HG03066 (cell line): ENCODE measurements at regions not wholly inside any gene's neighbourhood (a gene's known extent, or its start where the extent isn't known, plus 50 kb on each side); places are given as distances from the start of the nearest gene placed in this dataset.
"Not testable (repeated sequence)": the region's sequence is repeated elsewhere in the genome, so short reads cannot be mapped to it uniquely, and the experiment has no call there.

Experiments
- ATAC-seq: cut with Tn5 transposase; IDR thresholded peaks from one replicate; pipeline ENCODE4 v1.9.1; 2021; ENCODE audit warnings: low read depth; ENCODE audit not compliant: unreplicated experiment

DNA sequence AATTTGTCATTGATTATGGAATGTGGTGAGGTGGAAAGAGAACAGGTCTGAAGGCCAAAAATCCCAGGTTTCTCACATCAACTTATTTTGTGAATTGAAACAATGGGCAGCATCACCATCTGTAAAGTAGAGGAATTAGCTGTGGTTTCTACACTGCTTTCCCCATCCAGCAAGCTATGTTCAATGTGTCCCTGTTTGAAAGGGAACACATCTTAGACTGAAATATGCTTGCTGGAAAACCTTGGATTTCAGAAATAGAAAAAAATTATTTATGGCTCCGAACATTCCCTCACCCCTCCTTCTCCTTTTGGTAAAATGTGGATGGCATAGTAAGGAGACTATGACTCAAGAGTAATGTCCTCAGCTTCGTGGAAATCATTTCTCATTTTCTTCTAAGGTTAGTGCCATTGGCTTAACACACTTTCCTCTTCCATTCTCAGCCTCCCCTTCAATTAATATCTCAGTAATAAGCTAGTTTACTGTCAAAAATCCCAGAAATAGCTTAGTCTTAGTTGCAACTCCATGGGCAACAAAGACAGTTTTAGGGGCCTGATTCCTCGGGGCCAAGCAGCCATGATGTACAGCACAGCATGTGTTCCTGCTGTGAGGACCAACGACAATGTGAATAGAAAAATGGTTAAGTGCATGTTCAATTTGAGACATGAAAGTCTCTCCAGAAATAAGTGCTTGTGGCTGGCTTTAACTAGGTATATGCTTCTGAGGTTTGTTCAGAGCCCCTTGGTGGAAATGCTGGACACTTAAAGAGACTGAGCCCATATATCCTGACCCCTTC is 205.8 kb upstream of the SLC38A2 start:
- ATAC-seq: no peak

DNA sequence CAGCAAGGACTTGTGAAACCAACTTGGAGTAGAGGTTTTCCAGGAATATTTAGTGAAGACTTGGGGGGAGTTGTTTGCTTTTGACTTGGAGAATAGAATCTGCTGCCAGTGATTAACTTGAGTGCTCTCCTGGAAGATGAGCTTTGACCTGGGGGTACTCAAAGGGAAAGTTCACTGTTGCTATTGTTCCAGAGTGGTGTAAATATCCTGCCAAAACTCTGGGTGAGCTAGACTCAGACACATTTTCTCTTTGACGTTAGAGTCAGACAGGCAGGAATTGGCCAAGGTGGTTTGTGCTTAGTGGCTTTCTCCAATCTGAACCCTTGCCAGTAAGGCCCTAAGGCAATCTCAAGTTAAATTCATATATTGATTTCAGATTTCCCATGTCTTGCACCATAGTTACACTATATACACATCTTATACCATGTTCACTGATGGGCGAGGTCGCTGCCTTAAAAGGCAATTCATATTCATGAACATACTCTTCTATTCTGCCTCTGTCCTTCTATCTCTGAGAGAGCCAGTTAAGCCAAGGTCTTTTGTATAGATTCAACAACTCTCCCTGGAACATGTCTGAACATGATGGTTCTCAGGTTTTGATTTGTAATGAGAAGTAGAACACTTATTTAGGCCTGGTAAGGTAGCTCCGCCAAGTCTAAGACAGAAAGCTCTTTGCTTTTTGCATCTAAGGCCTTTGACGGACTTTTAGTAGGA is 204.6 kb upstream of the SLC38A2 start:
- ATAC-seq: no peak

DNA sequence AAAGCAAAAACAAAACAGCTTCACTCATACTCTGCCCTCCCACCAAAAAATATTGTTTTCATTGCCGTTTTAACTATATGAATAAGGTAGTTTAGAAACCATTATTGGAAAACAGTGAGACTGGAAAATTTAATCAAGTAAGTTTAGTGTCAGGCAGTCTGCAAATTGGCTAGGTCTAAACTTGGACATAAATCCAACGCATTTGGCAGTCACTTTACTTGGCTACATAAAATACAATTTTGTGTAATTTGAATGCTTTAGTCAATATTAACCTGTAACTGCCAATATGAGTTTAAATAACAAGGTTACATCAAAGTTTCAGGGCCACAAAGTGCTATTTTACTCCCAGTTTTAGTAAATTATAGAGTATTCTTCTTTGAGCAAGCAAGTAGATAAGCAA is 202.3 kb upstream of the SLC38A2 start:
- no peak for ATAC-seq

DNA sequence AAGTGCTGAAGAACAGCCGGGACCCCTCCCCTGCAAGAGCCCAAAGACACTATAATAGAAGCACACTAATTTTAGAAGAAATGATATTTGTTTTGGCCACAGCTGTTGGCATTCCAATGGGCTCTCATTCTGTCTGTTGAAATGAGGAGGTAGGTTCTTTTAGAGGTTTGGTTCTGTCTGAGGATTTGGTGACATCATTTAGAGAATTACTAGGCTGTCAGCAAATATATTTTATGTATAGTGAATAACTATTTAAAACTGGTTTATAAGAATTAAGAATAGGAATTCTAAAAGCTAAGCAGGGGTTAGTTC is 200.7 kb upstream of the SLC38A2 start:
- no peak for ATAC-seq

DNA sequence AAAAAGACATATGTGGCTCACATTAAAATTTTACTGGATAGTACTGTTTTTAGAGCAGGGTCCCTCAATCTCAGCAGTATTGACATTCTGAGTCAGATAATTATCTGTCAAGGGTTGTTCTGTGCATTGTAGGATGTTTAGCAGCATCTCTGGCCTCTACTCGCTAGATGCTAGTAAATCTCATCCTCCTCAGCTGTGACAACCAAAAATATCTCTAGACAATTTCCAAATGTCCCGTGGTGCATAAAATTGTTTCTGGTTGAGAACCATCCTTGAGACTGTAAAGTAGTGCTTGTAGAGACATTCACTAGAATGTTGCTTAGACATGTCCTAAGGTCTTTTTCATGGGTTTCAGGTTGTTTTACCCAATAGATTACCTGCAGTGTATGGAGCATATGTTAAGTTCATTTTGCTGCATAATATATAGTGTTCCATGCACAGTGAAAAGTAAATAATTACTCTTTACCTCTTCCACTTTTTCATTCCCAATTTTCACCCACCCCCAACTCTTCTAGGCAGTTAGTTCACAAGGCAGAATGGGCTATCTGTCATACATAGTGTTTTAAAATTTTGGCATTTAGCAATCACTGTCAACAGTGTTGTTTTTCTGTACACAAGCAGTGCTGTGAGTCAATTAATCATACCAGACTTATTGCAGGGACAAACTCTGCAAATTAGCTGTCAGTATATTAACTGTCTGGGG is 200.2 kb upstream of the SLC38A2 start:
- no peak for ATAC-seq

DNA sequence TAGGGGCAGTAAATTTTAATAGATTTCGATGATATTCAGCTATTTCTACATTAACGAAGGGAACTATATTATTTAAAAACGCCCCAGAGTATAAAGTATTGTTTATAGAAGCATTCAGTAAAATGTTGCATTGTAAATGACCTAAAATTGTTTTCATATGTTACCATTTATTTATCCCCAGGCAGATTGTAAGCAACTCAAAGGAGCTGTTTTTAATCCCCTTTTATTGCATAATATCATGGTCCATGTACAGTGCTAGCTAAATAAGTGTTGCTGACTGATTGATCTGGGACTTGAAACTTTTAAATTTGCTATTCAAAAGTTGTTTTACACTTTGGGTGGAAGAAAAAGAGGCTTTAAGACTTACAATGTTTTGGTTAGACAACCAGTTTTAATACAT is 199.0 kb upstream of the SLC38A2 start:
- no peak for ATAC-seq

DNA sequence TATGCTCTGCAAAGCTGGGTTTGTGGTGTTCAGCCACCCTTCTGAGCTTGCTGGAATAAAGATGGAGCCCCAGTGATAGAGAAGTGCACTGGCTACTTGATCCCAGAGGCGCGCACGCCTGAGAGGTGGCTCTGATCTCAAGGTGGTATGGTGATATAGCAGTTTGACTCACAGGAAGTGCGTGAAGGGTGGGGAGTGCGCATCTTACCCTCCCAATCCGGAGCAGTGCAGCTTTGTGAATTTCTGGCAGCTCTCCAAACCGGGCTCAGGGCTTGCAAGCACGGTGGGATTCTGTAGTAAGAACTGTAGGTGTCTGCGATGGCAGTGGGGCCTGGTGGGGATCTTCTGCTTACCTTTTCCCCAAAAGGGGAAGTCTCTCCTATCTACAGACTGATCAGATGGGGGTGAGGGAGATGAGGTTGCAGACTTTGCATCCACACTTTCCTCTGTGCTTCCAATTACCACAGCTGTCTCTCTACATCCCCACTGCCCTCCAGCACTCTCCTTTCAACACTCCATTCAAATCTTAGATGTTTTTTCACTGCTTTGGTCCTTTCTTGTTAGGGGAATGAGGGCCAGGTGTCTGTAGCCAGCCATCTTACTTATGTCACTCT is 197.4 kb upstream of the SLC38A2 start:
- ATAC-seq: no peak

DNA sequence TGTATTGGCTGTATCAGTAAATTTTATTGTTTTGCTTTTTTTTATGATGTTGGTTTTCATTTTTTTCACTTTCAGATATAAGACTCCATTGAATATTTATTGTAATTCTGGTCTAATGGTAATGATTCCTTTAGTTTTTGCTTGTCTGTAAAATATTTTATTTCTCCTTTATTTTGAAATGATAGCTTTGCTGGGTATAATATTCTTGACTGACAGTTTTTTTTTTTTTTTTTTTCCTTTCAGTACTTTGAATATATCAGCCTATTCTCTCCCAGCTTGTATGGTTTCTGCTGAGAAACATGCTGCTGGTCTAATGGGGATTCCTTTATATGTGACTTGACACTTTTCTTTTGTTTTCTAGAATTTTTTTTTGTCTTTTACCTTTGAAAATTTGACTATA is 195.1 kb upstream of the SLC38A2 start:
- no peak for ATAC-seq

DNA sequence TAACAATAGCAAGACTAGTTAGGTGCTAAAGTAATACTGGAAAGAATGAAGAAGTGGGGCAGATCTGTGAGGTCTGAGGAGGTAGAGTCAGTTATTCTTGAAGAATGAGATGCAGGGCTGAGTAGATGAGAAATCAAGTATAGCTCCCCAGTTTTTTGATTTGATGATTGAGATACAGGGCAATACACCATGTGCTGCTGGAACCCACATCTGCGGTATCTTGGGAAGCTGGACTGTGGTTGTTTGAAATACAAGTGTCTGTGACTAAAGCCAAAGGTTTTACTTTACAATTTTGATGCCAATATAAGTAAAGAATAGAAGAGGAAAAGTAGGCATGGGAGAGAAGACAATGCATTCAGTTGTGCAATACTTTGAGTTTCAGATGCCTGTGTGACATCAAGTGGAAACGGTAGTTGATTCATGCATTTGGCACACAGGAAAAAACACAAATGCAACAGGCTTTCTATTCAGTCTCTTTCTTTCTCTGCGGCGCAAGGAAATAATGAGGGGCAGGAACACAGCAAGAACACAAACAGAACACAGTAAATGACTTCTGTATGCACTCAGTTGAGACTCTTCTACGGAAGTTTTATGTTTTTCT is 190.2 kb upstream of the SLC38A2 start:
- ATAC-seq: no peak

DNA sequence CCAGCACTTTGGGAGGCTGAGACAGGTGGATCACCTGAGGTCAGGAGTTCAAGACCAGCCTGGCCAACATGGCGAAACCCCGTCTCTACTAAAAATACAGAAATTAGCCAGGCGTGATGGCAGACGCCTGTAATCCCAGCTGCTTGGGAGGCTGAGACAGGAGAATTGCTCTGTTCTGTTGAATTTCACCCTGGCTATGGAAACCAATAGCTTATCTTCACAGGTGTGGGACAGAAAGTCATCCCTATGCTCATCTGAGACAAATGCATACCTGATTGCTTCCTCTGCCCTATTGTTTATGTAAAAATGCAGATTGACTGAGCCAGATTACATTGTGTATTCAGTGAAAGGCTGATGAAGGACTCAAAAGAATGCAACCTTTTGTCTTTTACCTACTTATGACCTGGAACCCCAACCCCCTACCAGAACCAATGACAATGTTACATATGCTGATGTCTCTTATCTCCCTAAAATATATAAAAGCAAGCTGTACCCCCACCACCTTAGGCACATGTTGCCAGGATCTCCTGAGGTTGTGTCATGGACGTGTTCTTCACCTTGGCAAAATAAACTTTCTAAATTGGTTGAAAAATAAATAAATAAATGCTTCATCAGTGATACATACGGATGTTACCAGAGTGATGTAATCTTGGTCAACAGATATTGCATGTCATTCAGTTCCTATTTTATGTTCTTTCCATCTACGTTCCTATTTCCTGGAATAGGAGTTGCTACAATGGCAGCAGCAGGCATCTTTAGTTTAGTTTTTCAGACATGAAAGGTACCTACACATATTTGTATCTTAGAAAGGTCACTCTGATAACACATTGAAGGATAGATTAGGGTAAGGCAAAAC is 189.4 kb upstream of the SLC38A2 start:
- not testable (repeated sequence) for ATAC-seq

DNA sequence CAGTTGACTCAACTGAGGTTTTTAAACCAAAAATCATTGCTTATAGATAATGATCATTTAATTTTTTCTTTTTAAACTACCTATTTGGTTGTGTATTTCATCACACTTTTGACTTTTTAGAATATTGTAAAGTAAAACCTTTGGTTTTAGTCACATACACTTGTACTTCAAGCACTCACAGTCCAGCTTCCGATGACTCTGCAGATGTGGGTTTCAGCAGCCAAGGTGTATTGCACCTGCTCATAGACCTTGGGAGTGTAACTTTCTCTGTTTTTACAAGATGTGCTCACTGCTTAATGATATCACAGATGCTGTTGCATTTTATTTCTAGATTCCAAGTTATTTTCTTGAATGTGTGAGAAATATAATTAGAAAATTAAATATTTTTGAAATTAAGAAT is 188.3 kb upstream of the SLC38A2 start:
- no peak for ATAC-seq

DNA sequence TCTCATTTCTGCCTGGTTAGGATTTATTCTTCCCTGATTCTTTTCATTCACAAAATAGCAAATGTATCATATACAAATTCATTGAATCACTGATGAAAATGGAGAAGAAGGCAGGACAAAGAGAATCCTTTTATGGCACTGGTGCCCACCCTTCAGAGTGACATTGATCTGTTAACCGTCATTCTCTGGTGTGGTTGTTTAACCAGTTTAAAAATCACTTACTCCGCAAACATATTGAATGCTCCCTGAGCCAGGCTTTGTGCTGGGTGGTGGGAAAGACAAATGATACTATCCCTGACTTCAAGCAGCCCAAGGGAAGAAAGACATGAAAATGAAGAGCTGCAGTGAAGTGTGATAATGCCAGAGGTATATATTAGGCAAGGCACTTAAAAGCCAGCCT is 187.5 kb upstream of the SLC38A2 start:
- ATAC-seq: no peak

DNA sequence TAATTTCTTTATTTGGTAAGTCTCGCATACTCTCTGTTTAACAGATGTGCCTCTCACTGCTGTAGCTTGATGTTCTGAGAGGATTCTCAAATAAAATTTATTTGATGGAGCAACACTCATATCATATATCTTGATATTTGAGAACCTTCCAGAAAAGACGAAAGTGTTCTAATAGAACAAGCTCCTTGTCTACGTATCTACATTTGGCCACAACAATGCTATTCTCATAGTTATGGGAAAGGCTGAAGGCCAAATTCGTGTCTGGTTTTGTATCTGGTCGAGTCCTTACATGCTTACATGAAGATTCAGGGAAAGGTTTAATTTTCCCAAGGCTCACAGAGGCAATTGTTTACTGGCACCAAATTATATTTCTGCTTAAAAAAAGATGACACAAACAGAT is 186.7 kb upstream of the SLC38A2 start:
- no peak for ATAC-seq

DNA sequence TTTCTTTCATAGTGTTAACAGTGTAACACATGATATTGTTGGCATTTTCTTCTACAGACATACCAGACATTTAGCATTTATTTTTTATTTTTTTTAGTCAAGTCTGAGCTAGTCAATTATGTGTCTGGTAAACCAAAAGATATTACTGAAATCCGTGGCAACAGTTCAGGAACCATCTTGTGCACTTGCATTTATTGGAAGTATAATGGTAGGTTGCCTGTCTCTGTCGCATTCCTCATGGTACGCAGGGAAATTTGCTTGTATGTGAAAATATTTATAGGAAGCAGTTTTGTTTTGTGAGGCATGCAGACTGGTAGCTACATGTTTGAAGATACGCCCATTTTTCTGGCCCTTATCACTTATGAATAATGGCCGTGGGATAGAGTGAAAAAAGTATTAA is 186.1 kb upstream of the SLC38A2 start:
- no peak for ATAC-seq

DNA sequence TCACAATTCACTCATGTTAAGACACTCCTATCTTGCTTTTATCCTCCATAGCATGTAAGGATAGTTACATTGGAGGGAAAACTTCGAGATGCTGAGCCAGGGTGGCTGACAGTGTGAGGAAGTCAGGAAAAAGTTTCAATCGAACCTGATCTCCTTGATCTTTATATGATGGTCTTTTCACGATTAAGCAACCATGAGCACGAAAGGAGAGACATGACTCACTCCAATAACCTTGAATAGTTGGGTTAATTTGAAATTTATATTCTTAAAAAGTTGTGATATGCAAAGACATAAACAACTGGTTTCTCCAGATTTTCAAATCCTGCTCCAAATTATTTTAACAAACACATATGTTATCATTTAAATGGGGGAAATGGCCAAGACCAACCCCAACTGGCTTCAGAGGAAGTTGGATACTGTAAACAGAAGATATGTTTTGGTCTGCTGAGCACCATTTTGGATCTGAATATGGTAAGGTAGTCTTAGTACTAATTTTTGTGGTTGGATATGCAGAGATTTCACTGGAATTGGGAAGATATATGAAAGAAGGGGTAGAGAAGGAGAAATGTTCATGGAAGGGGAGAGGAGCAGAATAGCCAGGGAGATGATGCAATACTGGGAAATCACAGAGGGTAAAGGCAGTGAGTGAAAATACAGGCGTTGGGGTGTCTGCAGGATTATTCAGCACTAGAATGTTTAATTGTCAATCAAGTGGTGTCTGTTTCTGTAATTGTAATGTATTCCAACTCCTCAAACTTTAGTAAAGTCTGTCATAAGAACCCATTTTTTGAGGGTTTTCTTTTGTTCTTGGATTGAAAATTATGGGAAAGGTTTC is 185.2 kb upstream of the SLC38A2 start:
- ATAC-seq: no peak

DNA sequence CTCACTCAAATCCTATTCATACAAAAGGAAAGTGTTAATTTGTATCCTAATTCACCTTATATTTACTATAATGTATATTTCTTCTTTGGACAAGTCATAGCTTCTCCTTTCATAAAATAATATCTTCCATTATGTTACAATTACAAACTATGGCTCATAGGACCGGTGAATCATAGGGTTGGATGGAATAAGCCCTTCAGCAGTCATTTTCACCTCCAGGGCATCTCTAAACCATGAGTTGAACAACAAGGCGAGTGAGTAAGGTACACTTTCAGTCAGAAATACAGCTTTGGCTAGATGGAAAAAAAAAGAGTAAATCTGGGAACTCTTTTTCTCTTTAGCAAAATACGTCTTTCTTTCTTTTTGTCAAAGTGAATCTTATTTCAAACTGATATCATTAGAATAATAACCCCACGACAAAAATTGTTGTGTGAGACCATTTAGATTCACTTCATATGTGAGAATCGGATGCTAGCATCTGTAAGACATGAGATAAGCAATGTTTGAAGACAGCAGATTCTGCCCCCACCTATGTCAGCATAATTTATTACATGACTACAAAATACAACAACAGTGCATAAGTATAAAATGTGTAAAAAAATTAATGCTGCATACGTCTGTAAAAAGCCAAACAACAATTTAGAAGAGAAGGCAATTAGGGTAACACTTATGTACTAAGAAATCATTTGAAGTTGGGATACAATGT is 184.4 kb upstream of the SLC38A2 start:
- ATAC-seq: no peak

DNA sequence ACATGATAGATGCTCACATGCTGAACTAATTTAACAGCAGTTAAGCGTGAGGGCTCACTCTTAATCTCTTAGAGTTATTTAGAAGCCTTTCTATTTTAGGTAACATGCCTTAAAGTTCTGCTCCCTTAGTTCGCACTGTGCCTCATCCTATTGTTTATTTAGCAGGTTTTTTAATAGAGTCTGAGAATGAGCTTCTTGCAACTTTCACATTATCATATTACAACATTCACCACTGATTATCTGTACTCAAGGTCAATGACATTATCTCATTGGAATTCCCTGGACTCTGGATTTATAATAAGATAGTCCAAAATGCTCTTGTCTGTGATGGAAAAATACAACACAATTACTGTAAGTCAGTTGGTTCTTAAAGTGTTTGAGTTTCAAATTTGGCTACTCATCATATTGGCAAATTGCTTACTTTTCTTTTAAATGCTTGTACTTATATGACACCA is 183.6 kb upstream of the SLC38A2 start:
- no peak for ATAC-seq

DNA sequence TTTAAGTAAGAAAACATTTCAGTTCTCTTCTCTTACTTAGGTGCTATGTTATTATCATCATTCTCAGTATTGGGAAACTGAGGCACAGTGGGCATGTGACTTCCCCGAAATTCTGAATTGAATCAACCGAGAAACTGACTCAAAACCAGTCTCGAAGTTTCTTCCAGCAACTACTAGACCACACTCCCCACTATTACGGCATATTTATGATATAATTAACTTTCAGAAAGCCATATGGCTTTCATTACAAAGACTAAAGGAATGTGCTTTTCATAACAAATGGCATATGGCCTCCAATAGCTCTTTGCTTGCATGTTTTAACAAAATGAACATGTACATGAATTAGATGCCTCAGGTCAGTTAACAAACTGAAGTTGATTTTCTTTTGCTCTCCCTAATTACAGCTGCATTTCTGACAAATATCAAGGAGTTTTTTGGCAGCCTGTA is 182.9 kb upstream of the SLC38A2 start:
- ATAC-seq: no peak
